GM12878 (cell line): ENCODE measurements at regions not wholly inside any gene's neighbourhood (a gene's known extent, or its start where the extent isn't known, plus 50 kb on each side); places are given as distances from the start of the nearest gene placed in this dataset.

Experiments
- BACH1 ChIP-seq: fragments of 450-650 bp; IDR thresholded peaks from 2 replicates; pipeline ENCODE4 v1.6.1; 2017; ENCODE audit warnings: mild to moderate bottlenecking, borderline replicate concordance
- CHD1 ChIP-seq: IDR thresholded peaks from 2 replicates; pipeline ENCODE4 v1.6.1; 2012; ENCODE audit warnings: low read depth, low read length, improper control_type of control experiment
- EP300 ChIP-seq, 2 experiments: fragments of 150-350 bp in 1 of 2; IDR thresholded peaks; 2 replicates each; pipeline ENCODE4 v1.6.1; 2011 to 2012; ENCODE audit warnings: low read depth in 2 of 2, low read length in 2 of 2, borderline replicate concordance in 1 of 2, improper control_type of control experiment in 1 of 2, inconsistent platforms in 1 of 2; ENCODE audit not compliant: control insufficient read depth in 1 of 2
- ESRRA ChIP-seq: IDR thresholded peaks from 2 replicates; pipeline ENCODE4 v1.6.1; 2012; ENCODE audit warnings: mild to moderate bottlenecking, low read length, improper control_type of control experiment
- EZH2 ChIP-seq: IDR thresholded peaks from 2 replicates; pipeline ENCODE4 v1.6.1; 2012; ENCODE audit warnings: low read depth, mild to moderate bottlenecking, control low read depth, inconsistent platforms, low read length, borderline replicate concordance; ENCODE audit not compliant: control insufficient read depth
- NBN ChIP-seq: fragments of 450-650 bp; IDR thresholded peaks from 2 replicates; pipeline ENCODE4 v1.6.1; 2016
- TARDBP ChIP-seq: IDR thresholded peaks from 2 replicates; pipeline ENCODE4 v1.6.1; 2016; ENCODE audit warnings: borderline replicate concordance
- ZNF24 ChIP-seq: fragments of 450-650 bp; IDR thresholded peaks from 2 replicates; pipeline ENCODE4 v1.6.1; 2017; ENCODE audit warnings: antibody characterized with exemption, mild to moderate bottlenecking
- ZNF274 ChIP-seq: IDR thresholded peaks from one replicate; pipeline ENCODE4 v1.8.0; 2011; ENCODE audit not compliant: insufficient read length, insufficient read depth
- ZNF384 ChIP-seq: IDR thresholded peaks from 2 replicates; pipeline ENCODE4 v1.6.1; 2012; ENCODE audit warnings: low read depth, mild to moderate bottlenecking, low read length, improper control_type of control experiment, borderline replicate concordance
- TF ChIP-seq, protein P1 (sequence below), 3 experiments: IDR thresholded peaks in 2 of 3; conservative IDR thresholded peaks in 1 of 3; 2 replicates each; pipeline ENCODE4 v1.5.1; 2011; ENCODE audit warnings: low read depth in 3 of 3, low read length in 3 of 3, mild to moderate bottlenecking in 3 of 3, control low read depth in 2 of 3, moderate library complexity in 2 of 3, inconsistent platforms in 1 of 3, mixed read lengths in 1 of 3; ENCODE audit not compliant: control insufficient read depth in 2 of 3, insufficient read depth in 1 of 3; ENCODE audit errors: extremely low read depth in 1 of 3
- TF ChIP-seq, protein P2 (sequence below): fragments of 450-650 bp; IDR thresholded peaks from 2 replicates; pipeline ENCODE4 v1.6.1; 2017; ENCODE audit warnings: mild to moderate bottlenecking, low read depth, inconsistent platforms; ENCODE audit not compliant: poor library complexity, severe bottlenecking
- TF ChIP-seq, protein P3 (sequence below): IDR thresholded peaks from 2 replicates; pipeline ENCODE4 v1.6.1; 2012; ENCODE audit warnings: low read length, inconsistent platforms

DNA sequence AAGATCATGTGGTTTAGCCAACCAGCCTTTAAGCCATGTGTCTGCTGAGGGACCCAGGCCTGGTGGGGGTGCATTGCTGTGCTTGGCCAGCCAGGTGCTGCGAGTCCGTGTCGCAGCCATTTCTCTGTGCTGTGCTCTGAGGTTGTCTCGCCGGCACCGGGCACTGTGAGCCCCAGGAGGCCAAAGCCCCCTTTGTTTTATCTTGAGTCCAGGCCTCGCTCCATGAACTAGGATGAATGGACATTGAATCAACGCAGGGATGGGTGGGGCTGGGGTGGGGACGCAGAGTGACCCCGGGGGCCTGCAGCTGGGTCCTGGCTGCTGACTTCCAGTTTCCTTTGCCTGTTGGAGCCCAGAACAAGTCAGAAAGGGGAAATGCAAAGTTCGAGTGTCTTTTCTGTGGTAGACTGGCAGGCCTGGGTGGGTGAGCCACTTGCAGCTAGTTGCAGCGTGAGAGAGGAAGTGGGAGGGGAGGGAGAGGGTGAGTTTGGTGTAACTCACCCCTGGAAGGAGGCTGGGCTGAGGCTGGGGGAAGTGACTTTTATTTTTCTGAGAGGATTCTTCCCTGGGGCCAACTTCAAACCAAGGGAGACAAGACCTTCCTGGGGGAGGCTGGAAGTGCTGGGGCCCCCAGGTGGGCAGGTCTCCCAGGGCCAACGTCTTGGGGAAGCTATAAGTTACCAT, 324.7 kb downstream of the SEC14L1 start:
- TF ChIP-seq EP300 (IDR thresholded peaks at IDR 0.05; ENCODE audit: borderline replicate concordance in 1 of 2, control insufficient read depth in 1 of 2, low read depth in 2 of 2, low read length in 2 of 2): peak; percentile 29 to 50; a peak in 2 of 4 replicates
- TF ChIP-seq NBN: peak; percentile 90
- TF ChIP-seq, protein P1, sequence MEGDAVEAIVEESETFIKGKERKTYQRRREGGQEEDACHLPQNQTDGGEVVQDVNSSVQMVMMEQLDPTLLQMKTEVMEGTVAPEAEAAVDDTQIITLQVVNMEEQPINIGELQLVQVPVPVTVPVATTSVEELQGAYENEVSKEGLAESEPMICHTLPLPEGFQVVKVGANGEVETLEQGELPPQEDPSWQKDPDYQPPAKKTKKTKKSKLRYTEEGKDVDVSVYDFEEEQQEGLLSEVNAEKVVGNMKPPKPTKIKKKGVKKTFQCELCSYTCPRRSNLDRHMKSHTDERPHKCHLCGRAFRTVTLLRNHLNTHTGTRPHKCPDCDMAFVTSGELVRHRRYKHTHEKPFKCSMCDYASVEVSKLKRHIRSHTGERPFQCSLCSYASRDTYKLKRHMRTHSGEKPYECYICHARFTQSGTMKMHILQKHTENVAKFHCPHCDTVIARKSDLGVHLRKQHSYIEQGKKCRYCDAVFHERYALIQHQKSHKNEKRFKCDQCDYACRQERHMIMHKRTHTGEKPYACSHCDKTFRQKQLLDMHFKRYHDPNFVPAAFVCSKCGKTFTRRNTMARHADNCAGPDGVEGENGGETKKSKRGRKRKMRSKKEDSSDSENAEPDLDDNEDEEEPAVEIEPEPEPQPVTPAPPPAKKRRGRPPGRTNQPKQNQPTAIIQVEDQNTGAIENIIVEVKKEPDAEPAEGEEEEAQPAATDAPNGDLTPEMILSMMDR (IDR thresholded peaks at IDR 0.05 in 2 of 3, conservative IDR thresholded peaks at IDR 0.05 in 1 of 3; ENCODE audit: control insufficient read depth in 2 of 3, extremely low read depth in 1 of 3, insufficient read depth in 1 of 3, low read depth in 3 of 3, low read length in 3 of 3): no peak
- TF ChIP-seq EZH2: no peak
- 0 out of 2 replicates have a peak, but pooled peaks have one; percentile 58 for TF ChIP-seq CHD1
- TF ChIP-seq, protein P2, sequence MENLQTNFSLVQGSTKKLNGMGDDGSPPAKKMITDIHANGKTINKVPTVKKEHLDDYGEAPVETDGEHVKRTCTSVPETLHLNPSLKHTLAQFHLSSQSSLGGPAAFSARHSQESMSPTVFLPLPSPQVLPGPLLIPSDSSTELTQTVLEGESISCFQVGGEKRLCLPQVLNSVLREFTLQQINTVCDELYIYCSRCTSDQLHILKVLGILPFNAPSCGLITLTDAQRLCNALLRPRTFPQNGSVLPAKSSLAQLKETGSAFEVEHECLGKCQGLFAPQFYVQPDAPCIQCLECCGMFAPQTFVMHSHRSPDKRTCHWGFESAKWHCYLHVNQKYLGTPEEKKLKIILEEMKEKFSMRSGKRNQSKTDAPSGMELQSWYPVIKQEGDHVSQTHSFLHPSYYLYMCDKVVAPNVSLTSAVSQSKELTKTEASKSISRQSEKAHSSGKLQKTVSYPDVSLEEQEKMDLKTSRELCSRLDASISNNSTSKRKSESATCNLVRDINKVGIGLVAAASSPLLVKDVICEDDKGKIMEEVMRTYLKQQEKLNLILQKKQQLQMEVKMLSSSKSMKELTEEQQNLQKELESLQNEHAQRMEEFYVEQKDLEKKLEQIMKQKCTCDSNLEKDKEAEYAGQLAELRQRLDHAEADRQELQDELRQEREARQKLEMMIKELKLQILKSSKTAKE: peak; percentile 18
- TF ChIP-seq BACH1: peak; percentile 7; the same call in 1 of the 2 replicates
- TF ChIP-seq ZNF24: no peak
- TF ChIP-seq, protein P3, sequence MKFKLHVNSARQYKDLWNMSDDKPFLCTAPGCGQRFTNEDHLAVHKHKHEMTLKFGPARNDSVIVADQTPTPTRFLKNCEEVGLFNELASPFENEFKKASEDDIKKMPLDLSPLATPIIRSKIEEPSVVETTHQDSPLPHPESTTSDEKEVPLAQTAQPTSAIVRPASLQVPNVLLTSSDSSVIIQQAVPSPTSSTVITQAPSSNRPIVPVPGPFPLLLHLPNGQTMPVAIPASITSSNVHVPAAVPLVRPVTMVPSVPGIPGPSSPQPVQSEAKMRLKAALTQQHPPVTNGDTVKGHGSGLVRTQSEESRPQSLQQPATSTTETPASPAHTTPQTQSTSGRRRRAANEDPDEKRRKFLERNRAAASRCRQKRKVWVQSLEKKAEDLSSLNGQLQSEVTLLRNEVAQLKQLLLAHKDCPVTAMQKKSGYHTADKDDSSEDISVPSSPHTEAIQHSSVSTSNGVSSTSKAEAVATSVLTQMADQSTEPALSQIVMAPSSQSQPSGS: no peak
- no peak for TF ChIP-seq TARDBP
- no peak for TF ChIP-seq ZNF384
- no peak for TF ChIP-seq ZNF274
- TF ChIP-seq ESRRA: 0 out of 2 replicates have a peak, but pooled peaks have one; percentile 36
